Natural killer cell (primary cell): ENCODE measurements at regions not wholly inside any gene's neighbourhood (a gene's known extent, or its start where the extent isn't known, plus 50 kb on each side); places are given as distances from the start of the nearest gene placed in this dataset.

Source experiments
- ATAC-seq, 3 donors: fragments of 150-1000 bp in 2 of 3; fragments of 200-7000 bp in 1 of 3; cut with Tn5 transposase; 1 replicate in 1 of 3; 2 replicates in 2 of 3; pipeline ENCODE4 v1.10.0; 2021; ENCODE audit warnings: mild to moderate bottlenecking in 2 of 3, moderate library complexity in 2 of 3
- DNase-seq, 2 donors: peaks; one replicate each; pipeline versions ENCODE4 v3.0.0 to v3.0.0-alpha.2; 2013 to 2021; ENCODE audit warnings: mixed read lengths in 1 of 2
- H3K27ac ChIP-seq: one replicate; pipeline ENCODE4 v1.5.1; 2013; ENCODE audit warnings: mild to moderate bottlenecking, low read length
- H3K27me3 ChIP-seq: one replicate; pipeline ENCODE4 v1.6.1; 2013; ENCODE audit warnings: low read length; ENCODE audit not compliant: control insufficient read depth, insufficient read depth
- H3K36me3 ChIP-seq: one replicate; pipeline ENCODE4 v1.6.1; 2013; ENCODE audit warnings: low read length; ENCODE audit not compliant: control insufficient read depth, insufficient read depth
- H3K4me1 ChIP-seq: one replicate; pipeline ENCODE4 v1.6.1; 2013; ENCODE audit warnings: low read length; ENCODE audit not compliant: control insufficient read depth, insufficient read depth
- H3K4me3 ChIP-seq: one replicate; pipeline ENCODE4 v1.5.1; 2013; ENCODE audit warnings: low read length
- H3K9me3 ChIP-seq: one replicate; pipeline ENCODE4 v1.6.1; 2013; ENCODE audit warnings: low read length; ENCODE audit not compliant: control insufficient read depth, insufficient read depth
- H3K27ac Mint-ChIP-seq, 2 donors: one replicate each; pipeline ENCODE4 v1.8.0; 2022; ENCODE audit warnings: mild to moderate bottlenecking in 2 of 2, mixed read lengths in 2 of 2, moderate library complexity in 1 of 2
- H3K27me3 Mint-ChIP-seq, 2 donors: one replicate each; pipeline ENCODE4 v1.8.0; 2022; ENCODE audit warnings: low read depth in 2 of 2, mixed read lengths in 2 of 2
- H3K36me3 Mint-ChIP-seq: one replicate; pipeline ENCODE4 v1.8.0; 2022; ENCODE audit warnings: mixed read lengths
- H3K4me1 Mint-ChIP-seq, 2 donors: one replicate each; pipeline ENCODE4 v1.8.0; 2022; ENCODE audit warnings: mixed read lengths in 2 of 2
- H3K4me3 Mint-ChIP-seq: one replicate; pipeline ENCODE4 v1.8.0; 2022; ENCODE audit warnings: mild to moderate bottlenecking, moderate library complexity, mixed read lengths
- H3K9me3 Mint-ChIP-seq, 2 donors: one replicate each; pipeline ENCODE4 v1.8.0; 2022; ENCODE audit warnings: mixed read lengths in 2 of 2
- CTCF ChIP-seq: fragments of 200-600 bp; IDR thresholded peaks from one replicate; pipeline ENCODE4 v1.8.0; 2022; ENCODE audit warnings: antibody characterized with exemption
- WGBS: methylation state at CpG from one replicate; pipeline ENCODE4 v1.1.7; 2013; ENCODE audit warnings: missing lambda C conversion rate; ENCODE audit not compliant: insufficient coverage; 5-methylcytosine and 5-hydroxymethylcytosine counted together
- intact Hi-C: fragments of 100-400 bp; cut with micrococcal nuclease; formaldehyde crosslinking; loops from one replicate; pipeline ENCODE4 v1.14.2; 2022

DNA sequence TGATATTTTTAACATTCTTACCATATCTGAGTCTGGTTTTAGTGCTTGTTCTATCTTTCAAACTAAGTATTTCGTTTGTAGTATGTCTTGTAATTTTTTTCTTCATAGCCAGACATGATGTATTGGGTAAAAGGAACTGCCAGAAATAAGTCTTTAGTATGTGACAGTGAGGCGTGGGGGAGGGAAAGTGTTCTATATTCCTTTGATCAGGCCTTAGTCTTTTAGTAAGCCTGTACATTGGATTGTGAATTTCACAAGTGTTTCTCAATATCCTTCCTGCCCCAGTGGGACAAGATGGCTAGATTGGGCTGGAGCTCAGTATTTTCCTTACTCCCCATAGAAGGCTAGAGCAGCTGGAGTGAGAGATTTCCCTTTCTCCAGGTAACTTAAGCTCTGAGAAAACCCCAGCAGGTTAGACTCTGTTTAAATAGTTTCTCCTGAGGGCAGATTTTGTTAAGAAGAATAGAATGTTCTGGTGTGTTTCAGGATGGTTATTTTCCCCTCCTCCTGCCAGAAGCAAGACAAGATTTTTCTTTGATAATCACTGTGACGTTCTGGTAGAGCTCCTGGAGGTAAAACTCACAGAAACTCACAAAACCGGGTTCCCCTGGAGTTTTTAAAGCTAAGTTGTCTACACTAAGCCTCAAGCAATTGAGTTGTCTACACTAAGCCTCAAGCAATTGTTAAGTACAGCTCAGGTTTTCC, 140.7 kb upstream of the ARPP21 start:
- peaks cover 8 to 12% of the 10 kb centered on the region in 2 donors for H3K9me3 Mint-ChIP-seq
- Histone ChIP-seq H3K4me3 (no peak overlapping the region), H3K27me3 (no peaks in the 10 kb centered on the region), H3K4me1 (no peaks in the 10 kb centered on the region), H3K9me3 (no peaks in the 10 kb centered on the region), H3K36me3 (no peaks in the 10 kb centered on the region), H3K27ac (no peak overlapping the region)
- TF ChIP-seq CTCF: no peak
- no peak overlapping the region for H3K4me3 Mint-ChIP-seq
- no peaks in the 10 kb centered on the region for H3K36me3 Mint-ChIP-seq
- DNase-seq (no peak), ATAC-seq (no peak)
- intact Hi-C loops: no loop called here
- no peaks in the 10 kb centered on the region for H3K4me1 Mint-ChIP-seq
- no peaks in the 10 kb centered on the region for H3K27me3 Mint-ChIP-seq
- no peak overlapping the region for H3K27ac Mint-ChIP-seq
- WGBS: 55% methylated on average over 4 of the region's 4 CpGs

GRCh38 chr3:35500641-35501350, 138.5 kb upstream of the ARPP21 start:
- intact Hi-C loops: no loop called here
- Mint-ChIP-seq H3K36me3 (peaks cover under 1% of the 10 kb centered on the region), H3K4me3 (no peak overlapping the region), H3K9me3 (peaks cover 7 to 12% of the 10 kb centered on the region in 2 donors), H3K27me3 (no peaks in the 10 kb centered on the region), H3K4me1 (no peaks in the 10 kb centered on the region), H3K27ac (no peak overlapping the region)
- peaks cover 8% of the 10 kb centered on the region for H3K9me3 ChIP-seq
- H3K27ac ChIP-seq: no peak overlapping the region
- H3K36me3 ChIP-seq: no peaks in the 10 kb centered on the region
- no peaks in the 10 kb centered on the region for H3K4me1 ChIP-seq
- no peak overlapping the region for H3K4me3 ChIP-seq
- WGBS: 74% methylated on average over 3 of the region's 3 CpGs
- TF ChIP-seq CTCF: no peak
- ATAC-seq (no peak), DNase-seq (no peak)
- no peaks in the 10 kb centered on the region for H3K27me3 ChIP-seq

GRCh38 chr3:35502699-35503098, 136.6 kb upstream of the ARPP21 start:
- no peak for TF ChIP-seq CTCF
- no peak overlapping the region for H3K27ac ChIP-seq
- no peaks in the 10 kb centered on the region for H3K4me1 ChIP-seq
- no peaks in the 10 kb centered on the region for H3K36me3 ChIP-seq
- H3K27ac Mint-ChIP-seq: no peak overlapping the region
- ATAC-seq: no peak
- H3K4me3 ChIP-seq: no peak overlapping the region
- no peaks in the 10 kb centered on the region for H3K27me3 Mint-ChIP-seq
- H3K36me3 Mint-ChIP-seq: peaks cover 7% of the 10 kb centered on the region
- H3K9me3 ChIP-seq: peaks cover 8% of the 10 kb centered on the region
- no peaks in the 10 kb centered on the region for H3K4me1 Mint-ChIP-seq
- intact Hi-C loops: no loop called here
- no peaks in the 10 kb centered on the region for H3K27me3 ChIP-seq
- DNase-seq: no peak
- H3K9me3 Mint-ChIP-seq: peaks cover 14 to 16% of the 10 kb centered on the region in 2 donors
- no peak overlapping the region for H3K4me3 Mint-ChIP-seq
